ENCODE measurements at regions not wholly inside any gene's neighbourhood (a gene's known extent, or its start where the extent isn't known, plus 50 kb on each side); places are given as distances from the start of the nearest gene placed in this dataset.

DNA sequence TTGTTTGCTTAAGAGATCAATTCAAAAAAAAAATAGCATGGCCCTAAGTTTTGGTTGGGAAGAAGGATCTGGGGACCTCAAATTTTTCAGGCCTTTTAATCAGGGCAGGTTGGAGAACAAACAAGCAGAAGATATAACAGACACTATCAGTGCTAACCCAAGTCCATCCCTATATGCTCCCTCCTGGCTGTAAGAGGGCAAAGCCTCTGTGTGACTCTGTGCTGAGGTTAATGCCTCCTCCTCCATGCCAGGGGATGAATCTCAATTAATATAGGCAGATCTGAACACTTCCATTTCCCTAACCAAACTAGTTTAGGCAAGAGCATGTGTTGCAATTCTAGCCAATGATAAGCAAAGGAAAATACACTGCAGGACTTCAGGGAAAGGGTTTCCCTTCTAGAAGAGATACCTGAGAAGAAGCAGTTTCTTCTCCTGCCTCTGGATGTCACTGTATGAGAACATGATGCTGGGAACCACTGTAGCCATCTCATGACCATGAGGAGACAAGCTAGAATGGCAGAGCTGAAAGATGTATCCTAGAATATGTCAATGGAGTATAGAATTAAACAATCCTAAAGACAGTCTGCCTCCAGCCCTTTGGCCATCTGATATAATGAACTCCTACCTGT is 76.0 kb downstream of the CHD9NB start:
- TF ChIP-seq, protein P1, sequence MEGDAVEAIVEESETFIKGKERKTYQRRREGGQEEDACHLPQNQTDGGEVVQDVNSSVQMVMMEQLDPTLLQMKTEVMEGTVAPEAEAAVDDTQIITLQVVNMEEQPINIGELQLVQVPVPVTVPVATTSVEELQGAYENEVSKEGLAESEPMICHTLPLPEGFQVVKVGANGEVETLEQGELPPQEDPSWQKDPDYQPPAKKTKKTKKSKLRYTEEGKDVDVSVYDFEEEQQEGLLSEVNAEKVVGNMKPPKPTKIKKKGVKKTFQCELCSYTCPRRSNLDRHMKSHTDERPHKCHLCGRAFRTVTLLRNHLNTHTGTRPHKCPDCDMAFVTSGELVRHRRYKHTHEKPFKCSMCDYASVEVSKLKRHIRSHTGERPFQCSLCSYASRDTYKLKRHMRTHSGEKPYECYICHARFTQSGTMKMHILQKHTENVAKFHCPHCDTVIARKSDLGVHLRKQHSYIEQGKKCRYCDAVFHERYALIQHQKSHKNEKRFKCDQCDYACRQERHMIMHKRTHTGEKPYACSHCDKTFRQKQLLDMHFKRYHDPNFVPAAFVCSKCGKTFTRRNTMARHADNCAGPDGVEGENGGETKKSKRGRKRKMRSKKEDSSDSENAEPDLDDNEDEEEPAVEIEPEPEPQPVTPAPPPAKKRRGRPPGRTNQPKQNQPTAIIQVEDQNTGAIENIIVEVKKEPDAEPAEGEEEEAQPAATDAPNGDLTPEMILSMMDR (IDR thresholded peaks at IDR 0.05; ENCODE audit: low read depth, low read length, poor library complexity, severe bottlenecking), result peak; percentile 45
- TF ChIP-seq EZH2phosphoT487 (IDR thresholded peaks at IDR 0.05; ENCODE audit: borderline replicate concordance, low read length), result no peak
